ENCODE measurements at regions not wholly inside any gene's neighbourhood (a gene's known extent, or its start where the extent isn't known, plus 50 kb on each side); places are given as distances from the start of the nearest gene placed in this dataset.

- TF ChIP-seq CHD7 (IDR thresholded peaks at IDR 0.05; ENCODE audit: insufficient replicate concordance, low read length) (no peak), SIRT6 (IDR thresholded peaks at IDR 0.05; ENCODE audit: low read length) (no peak), KDM5A (IDR thresholded peaks at IDR 0.05; ENCODE audit: low read length) (no peak), KDM4A (IDR thresholded peaks at IDR 0.05; ENCODE audit: low read depth, low read length, severe bottlenecking) (no peak), CBX8 (IDR thresholded peaks at IDR 0.05; ENCODE audit: borderline replicate concordance, low read depth, low read length) (no peak), TEAD4 (IDR thresholded peaks at IDR 0.05; ENCODE audit: low read depth, low read length) (no peak), SRF (IDR thresholded peaks at IDR 0.05; ENCODE audit: low read depth, low read length) (no peak)
These were observed 515.5 kb downstream of the DMAC1 start (continued) for GRCh38 chr9:7284117-7284516.

Measured in H1 (cell line).